Activated T-cell treated with anti-CD3 and anti-CD28 coated beads, Interleukin-2, amount 50 U/mL, for 48 hours (primary cell): ENCODE measurements at regions not wholly inside any gene's neighbourhood (a gene's known extent, or its start where the extent isn't known, plus 50 kb on each side); places are given as distances from the start of the nearest gene placed in this dataset.
"Not testable (repeated sequence)": the region's sequence is repeated elsewhere in the genome, so short reads cannot be mapped to it uniquely, and the experiment has no call there.

Experiments
- DNase-seq, 2 experiments: peaks; one replicate each; pipeline ENCODE4 v3.0.0-alpha.2; 2020

DNA sequence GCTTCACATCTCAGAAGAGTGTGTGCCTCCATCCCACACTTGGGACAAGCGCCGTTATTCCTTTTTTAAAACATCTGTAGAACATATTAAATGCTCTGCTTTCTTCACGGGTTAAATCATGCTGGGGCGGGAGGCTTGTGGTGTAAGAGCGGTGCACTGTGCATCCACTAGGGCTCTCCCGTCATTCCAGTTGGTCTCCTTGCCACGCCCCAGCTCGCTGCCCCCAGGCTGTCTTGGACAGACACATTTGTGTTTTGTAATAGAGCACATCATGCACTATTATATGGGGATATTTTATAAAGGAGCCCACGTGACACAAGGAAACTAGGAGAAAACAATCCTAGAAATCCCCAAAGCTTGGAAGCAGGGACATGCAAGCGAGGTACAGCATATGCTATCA lies 87.7 kb upstream of the PLGLB2 start:
- DNase-seq = not testable (repeated sequence)

DNA sequence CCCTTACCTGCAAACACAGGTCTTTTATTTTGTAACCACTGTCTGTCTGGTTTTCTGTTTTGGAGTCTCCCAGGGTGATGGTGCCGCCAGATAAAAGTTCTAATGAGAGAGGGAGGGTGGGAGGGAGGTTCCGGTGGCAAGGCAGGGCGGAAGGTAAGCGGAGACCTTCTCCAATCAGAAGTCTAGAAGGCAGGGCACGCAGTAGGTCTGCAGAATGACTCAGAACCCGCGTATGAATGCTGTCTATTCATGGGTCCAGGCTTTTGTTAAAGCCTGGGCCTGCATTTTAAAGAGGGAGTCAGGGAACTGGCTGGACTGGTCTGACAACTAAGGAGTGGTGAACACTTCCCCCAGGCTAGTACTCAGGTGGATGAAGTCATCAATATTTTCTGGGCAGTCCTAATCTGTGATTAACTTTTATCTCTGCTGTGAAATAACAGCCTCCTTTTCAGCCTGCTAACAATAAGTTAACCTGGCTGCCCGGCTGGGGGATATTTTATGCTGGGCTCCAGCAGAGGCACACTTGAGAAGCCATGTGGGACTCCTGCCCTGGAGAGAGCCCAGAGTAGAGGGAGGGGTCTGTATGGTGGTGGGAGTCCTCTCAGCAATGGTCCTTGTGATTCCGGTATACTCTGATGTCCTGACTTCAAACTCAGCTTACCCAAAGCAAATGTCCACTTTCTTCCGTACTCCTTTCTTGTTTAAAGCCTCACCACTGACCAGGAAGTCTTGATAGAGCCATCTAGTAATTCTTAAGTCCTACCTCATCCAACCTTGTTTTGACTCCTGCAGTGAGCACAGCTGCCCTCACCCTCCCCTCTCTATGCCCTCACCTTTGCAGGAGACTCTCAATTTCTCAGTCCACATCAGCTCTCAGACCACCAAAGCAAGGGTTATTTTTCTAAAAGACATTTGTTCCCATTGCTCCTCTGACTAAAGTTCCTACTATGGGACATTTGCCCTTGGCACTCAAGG lies 85.3 kb upstream of the PLGLB2 start:
- DNase-seq = not testable (repeated sequence)

DNA sequence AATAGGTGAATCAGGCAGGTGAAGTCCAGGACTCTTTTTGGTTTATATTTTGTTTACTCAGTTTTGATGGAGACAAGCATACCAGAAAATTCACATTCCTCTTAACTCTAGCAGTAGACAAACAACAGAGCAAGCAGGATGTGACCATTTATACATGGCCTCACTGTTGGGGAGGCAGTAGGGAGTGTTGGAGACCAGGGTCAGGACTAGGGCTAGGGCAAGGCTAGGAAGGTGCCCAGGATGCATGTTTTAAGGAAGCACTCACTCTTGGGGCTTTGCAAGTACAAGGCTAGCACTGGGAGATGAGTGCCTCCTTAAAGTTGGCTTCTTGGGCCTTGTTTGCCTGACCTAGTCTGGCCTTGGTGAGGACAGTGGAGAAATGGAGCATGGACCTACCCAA lies 84.5 kb upstream of the PLGLB2 start:
- DNase-seq = not testable (repeated sequence)

DNA sequence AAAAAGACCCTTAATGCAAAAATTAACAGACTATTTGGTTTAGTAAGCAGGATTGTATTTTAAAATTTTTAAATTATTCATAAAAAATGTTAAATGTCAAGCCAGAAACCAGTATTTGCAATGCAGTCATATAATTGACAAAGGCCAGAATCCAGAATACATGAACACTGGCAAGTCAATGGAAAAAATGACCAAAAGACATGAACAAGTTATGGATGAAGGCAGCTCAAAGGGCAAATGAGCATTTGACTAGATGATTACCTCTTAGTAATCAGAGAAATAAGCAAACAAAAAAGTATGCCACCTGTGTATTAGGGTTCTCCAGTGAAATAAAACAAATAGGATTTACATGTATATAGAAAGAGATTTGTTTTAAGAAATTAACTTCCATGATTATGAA lies 80.9 kb upstream of the PLGLB2 start:
- DNase-seq = not testable (repeated sequence)

DNA sequence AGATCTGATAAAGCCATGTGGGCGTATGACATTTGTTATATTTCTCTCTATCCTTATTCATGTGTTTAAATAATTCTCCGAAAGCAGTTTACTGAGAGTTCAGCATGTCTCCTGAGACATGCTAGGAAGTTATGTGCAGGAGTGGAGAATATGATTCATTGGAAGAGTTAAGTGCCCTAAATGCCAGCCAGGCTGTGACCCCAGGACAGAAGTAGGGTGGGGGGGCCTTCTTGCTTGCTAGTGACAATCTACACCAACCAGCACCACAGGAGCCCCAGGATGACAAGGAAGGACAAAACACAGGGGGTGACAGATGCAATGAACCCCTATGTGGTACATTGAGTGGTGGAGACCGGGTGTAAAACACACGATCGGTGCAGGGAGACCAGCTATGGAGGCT lies 79.5 kb upstream of the PLGLB2 start:
- not testable (repeated sequence) for DNase-seq

DNA sequence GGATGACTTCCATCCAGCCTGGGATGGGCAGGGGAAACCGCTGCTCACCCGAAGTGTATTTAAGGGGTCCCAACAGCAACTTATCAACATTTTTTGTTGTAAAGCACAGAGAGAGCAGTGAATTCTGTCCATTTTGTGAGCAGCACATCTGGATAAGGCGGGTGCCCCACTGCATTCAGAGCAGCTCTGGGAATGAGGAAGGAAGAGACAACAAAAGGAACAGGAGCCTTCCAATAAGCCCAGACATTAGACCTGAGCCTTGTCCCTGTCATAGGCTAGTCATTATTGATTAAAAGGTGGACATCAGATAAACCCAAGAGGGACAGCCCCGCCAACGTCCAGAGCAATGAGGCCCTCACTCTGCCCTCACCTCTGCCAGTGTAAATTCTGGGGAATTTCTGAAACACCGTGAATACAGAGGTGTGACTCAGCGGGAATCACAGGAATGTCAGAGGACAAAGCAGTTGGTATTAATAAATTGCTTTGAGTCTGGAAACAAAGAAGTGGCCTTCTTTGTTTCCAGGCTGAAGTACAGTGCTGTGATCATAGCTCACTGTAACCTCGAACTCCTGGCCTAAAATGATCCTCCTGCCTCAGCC lies 78.2 kb upstream of the PLGLB2 start:
- DNase-seq = not testable (repeated sequence)

DNA sequence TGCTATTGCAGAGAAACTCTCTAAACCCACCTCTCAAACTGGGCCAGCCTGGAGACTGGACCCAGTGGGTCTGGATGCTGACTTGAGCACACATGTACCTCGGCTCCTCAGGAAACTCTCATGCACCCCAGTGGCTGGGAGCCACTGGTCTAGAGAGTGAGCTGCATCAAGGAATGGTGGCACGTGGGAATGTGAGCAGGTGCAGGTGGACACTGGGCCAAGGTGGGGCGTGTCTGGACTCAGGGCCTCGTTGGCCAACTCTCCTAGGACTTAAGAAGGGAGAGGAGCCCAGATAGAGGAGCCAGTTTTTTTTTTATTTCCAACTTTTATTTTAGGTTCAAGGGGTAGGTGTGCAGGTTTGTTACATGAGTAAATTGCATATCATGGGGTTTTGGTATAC lies 75.5 kb upstream of the PLGLB2 start:
- DNase-seq = not testable (repeated sequence)

DNA sequence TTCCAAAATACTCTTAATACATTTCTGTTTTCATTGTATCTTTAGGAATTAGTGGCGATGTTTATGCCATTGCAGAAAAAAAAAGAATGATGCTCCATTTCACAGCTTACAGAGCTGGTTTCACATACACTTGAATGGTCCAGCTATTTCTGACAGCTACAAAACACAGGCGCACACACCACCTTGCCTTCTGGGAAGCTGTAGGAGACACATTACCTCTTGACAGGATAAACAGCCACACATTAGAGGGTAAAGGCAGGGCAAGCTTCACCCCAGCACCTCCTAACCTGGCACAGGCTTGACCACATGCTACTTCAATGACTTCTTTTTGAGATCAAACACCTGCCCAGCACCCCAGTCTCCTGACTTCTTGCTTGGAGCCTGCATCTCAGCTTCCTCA lies 73.2 kb upstream of the PLGLB2 start:
- not testable (repeated sequence) for DNase-seq

DNA sequence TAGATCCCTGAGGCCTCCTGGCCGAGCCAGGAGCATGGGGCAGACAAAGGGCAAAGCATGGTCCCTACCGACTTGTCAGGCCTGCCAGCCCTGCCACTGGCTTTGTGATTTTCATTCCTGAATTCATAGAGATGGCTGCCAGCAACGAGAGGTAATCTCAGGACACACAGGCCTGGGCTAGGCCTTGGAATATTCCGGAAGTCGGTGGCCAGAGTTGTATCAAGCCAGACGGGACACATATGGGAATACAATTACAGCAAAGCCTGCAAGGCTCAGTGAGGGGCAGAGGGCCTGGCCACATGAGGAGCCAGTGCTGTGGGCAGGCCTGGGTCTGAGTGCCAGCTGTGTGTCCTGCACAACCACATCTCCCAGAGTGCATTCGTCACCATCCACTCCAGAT lies 72.4 kb upstream of the PLGLB2 start:
- not testable (repeated sequence) for DNase-seq

DNA sequence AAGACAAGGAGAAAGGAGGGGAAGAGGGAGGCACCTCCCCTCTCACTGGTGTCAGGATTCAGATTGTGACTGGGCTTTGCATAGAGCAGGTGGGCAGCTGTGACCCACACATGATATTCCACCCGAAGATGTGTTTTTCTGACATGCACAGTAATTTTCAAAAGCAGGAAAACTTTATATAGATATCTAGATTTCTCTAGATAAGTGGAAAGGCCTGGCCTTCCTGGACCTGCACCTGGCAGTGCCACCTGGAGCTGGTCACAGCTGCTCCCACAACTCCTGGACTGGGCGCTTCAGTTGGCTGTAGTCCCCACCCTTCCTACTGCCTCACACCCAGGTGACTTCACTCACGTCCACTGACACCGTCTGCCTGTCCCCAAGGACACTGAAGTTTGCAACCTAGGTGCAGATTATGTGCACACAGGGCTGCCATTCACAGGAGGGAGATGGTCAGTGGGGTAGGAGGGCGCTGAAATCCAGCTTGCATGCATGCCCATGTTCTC lies 70.4 kb upstream of the PLGLB2 start:
- DNase-seq = not testable (repeated sequence)

DNA sequence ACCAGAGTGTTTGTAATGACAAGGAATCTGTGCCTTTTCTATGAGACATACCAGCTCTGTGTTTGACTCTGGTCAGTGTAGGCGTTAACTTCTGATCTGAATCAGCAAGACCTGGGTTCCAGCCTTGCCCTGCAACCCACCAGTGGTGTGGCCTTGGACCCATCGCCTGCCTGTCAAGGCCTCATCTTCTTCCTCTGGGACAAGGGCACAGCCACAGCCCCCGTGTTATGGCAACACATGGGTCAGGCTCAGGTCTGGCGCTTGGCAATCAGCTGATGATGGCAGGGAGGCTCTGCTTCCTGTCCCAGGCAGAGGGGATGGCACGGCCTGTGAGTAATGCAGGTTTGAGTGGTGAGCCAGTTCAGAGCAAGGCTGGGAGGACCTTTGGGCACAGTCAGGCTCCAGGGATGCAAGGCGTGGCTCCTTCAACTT lies 69.1 kb upstream of the PLGLB2 start:
- peak; percentile 29 to 40 for DNase-seq

DNA sequence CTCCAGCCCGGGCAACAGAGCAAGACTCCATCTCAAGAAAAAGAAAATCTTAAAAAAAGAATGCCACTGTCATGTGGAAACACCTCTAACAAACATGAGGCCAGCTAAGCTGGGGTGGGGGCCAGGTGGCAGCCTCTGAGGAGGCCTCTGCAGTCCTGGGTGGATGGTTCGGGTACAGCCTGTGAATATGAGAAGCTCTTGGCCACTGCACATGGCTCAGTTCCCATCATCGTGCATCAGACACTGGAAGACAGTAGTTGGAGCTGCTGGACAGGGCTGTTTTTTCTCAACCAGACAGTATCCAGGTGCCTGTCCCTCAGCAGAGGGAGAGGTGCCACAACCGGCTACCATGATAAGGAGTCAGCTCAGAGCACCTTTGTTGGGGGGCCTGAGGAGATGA lies 67.9 kb upstream of the PLGLB2 start:
- DNase-seq = not testable (repeated sequence)

DNA sequence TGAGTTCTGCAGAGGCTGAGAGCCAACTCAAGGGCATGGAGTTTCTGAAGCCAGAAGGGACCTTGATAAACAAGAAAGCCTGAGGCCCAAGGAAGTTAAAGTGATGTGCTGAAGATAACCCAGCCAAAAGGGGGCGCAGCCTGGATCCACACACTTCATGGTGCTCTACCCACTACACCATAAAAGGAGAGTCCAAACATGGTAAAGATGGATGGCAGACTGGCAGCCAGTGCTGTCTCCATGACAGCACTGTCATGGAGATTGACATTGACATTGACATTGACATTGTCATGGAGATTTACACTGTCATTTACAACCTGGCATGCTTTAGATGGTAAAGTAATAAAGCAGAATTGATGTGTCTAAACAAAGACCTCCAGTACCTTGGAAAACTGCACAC lies 67.2 kb upstream of the PLGLB2 start:
- DNase-seq = not testable (repeated sequence)

DNA sequence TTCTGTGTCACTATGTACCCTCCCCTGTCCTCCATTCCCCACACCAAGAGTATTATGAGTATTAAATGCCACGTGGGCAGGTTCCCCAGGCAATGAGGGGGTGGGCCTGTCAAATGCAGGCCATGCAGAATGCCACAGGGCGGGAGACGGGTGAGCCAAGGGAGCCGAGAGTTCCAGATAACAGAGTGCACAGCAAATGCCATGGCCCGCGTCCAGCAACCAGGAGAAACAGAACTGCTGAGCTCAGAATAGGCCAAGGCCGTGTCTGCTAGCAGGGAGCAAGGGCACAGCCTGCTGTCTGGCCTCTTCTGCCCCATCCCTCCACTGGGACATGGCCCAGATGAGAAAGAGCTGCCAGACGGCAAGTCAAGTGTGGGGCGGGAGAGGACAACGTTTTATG lies 64.4 kb upstream of the PLGLB2 start:
- not testable (repeated sequence) for DNase-seq

DNA sequence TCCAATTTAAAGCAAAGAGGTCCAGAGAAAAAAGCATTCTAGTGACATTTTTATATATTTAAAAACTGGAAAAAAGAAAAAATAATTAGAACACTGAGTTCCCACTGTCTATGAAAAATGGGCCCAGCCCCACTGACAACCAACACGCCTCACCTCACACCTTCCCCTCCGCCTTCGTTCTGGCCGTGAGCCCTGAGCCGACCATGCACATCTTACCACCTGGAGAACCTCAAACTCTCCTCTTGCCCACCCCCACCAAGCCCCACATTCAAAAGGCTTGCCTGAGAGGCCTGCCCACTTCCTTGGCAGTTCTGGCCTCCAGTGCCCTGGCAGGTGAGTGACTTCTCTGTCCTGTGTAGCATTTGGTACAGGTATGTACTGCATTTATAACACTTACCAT lies 63.9 kb upstream of the PLGLB2 start:
- DNase-seq = not testable (repeated sequence)

DNA sequence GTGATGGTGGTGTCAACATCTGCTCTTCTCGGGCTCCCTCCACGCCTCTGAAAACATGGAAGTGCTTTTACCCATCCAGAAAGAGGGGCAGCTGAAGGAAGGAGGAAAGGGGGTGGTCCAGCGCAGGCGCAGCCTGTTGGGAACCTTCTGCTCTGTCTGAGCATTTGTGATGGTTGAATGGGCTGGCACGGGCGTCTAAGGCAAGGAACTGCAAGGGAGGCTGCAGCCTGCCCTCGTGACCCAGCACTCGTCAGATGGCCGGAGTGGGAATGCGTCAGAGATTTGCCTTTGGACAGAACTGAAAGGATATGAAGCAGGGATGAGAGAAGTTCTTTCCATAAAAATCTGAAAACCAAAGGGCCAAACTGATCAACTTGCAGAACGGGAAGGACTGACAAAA lies 62.3 kb upstream of the PLGLB2 start:
- not testable (repeated sequence) for DNase-seq

DNA sequence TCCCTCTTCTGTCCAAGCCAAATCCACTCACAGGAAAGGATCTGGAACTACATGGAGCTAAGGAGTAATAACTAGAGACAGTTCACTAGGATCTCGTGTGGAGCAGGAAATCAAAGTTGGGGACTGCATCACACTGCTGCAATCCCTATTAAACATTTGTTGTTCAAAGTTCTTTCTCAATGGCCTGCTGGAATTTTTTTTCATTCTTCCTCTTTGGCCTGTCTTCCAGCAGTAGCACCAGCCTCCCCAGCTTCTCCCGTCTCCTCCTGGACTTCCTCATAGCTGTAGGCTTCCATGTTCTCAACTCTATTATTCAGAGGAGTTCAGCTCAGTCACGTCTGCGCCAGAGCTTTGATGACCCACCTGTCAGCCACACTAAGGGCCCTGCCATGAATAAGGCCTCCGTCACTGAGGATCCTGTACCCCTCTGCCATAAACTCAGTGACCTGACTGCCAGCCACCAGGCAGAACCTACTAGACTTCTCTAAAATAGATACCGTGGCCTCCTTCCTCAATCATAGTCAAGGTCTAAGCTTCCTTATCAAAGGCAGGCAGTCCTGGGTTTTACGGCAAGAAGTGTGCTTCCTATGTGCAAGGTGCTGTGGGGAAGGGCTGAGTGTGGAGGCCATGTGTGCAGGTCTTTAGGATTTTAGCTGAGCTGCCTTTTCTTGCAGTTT lies 60.9 kb upstream of the PLGLB2 start:
- not testable (repeated sequence) for DNase-seq

DNA sequence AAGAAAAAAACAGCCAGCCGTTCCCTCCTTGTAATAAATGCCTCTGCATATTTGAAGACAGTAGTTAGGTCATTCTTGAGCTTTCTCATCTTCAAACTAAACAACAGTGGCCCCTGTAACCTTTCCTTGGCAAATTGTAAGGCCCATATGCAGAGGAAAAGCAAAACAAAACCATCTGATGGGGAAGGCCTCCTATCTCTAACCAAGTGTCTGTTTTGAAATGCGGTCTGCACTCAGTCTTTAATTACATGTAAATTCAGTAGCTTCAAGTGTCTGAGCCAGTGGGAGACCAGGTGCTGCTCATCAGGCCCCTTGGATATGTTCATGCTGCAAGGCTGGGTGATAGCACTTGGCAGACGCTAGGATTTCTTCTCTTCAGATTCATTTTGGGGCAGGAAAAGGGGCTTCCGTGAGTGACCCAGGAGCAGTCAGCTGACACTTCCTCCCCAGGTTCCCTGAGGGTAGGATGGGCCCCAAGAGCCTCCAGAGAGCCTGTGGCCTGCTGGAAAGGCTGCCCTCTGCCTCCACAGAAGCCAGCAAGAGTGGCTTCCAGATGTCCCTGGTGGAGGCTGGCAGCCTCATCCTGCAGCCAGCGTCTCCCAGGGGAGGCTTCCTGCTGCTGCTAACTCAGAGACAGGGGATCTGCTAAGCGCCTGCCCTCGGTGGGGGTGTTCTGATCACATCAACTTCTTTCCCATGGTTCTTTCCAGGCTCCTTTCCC lies 60.2 kb upstream of the PLGLB2 start:
- DNase-seq = not testable (repeated sequence)

DNA sequence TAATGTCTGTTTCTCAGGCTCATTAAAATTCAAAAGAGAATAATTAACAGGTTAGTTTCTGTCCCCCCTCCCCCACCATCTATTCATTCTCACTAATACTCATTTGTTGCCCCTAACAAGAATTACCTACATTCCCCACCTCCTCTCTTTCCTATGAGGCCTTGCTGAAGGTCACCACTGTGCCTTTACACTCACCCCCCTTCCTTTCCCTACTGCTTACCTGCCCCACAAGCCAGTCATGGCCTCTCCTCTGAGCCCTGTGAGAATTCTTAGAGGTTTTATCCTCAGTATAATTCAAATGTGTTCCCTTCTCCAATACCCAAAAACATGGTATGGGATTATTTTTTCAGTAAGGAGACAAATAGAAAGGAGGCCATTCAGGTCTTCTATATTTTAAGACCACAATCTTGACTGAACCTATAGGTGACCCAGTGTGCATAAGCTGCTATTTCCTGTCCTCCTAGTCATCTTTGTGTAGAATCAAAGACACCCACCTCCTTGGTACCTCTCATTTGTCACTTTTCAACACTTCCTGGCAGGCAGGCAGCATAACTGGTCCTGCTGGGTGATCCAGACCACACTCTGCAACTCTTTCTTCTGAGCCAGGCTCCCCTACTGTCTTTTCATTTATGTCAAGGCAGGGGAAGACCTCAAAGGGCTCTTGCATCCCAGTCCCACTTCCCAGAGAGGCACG lies 55.8 kb upstream of the PLGLB2 start:
- not testable (repeated sequence) for DNase-seq

DNA sequence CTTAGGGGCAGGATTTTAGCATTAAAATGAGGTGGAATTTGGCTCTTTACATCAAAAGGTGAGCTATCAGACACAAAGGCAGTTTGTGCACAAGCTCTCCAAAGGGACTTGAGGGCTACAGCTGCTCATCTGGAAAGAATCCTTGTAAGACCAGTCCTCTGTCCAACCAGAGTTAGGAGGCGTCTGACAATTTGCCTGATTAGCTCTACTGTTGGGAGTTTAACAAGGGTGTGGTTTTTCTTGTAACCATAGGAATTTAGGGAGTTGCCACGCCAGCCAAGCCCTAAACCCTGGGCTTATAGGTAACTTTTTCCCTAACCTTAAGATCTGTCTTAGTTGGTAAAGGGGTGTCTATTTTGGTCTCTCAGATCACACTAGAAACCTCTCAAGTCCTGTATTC lies 55.0 kb upstream of the PLGLB2 start:
- DNase-seq = not testable (repeated sequence)

DNA sequence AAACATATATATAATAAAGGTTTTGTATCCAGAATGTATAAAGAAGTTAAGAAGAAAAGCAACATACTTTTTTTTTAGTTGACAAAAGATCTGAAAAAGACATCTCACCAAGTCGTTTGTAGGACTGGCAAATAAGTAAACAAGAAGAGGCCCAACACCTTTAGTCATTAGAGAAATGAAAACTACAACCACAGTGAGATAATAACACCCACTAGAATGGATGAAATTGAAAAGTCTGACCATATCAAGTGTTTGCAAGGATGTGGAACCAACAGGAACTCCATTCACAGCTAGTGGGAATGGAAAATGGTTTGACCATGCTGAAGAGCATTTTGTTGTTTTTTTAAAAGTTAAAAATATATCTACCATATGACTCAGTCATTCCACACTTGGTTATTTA lies 54.0 kb upstream of the PLGLB2 start:
- DNase-seq = not testable (repeated sequence)
